NT2/D1 (cell line): ENCODE measurements at regions not wholly inside any gene's neighbourhood (a gene's known extent, or its start where the extent isn't known, plus 50 kb on each side); places are given as distances from the start of the nearest gene placed in this dataset.

Experiments used
- DNase-seq: peaks from one replicate; pipeline ENCODE4 v3.0.0-alpha.2; 2011; ENCODE audit warnings: low read depth, low spot score
- H3K27me3 ChIP-seq: 2 replicates; pipeline ENCODE4 v1.6.0; 2011; ENCODE audit warnings: mild to moderate bottlenecking; ENCODE audit not compliant: insufficient read length, insufficient read depth
- H3K36me3 ChIP-seq: 2 replicates; pipeline ENCODE4 v1.6.1; 2011; ENCODE audit warnings: mild to moderate bottlenecking, low read length, mixed read lengths; ENCODE audit not compliant: insufficient read depth, insufficient read length
- H3K4me1 ChIP-seq: 2 replicates; pipeline ENCODE4 v1.5.1; 2011; ENCODE audit not compliant: insufficient read depth, insufficient read length
- H3K4me3 ChIP-seq: 2 replicates; pipeline ENCODE4 v1.5.1; 2011; ENCODE audit warnings: low read depth; ENCODE audit not compliant: insufficient read length
- H3K9ac ChIP-seq: 2 replicates; pipeline ENCODE4 v1.6.0; 2011; ENCODE audit warnings: low read depth; ENCODE audit not compliant: insufficient read length
- H3K9me3 ChIP-seq: 2 replicates; pipeline ENCODE4 v1.5.1; 2011; ENCODE audit warnings: mild to moderate bottlenecking, low read length; ENCODE audit not compliant: insufficient read depth
- SUZ12 ChIP-seq: IDR thresholded peaks from 2 replicates; pipeline ENCODE4 v1.6.1; 2011; ENCODE audit not compliant: insufficient read length, insufficient read depth; ENCODE audit errors: extremely low read depth
- YY1 ChIP-seq: IDR thresholded peaks from 2 replicates; pipeline ENCODE4 v1.6.1; 2011; ENCODE audit not compliant: insufficient read length, insufficient read depth
- ZNF274 ChIP-seq: IDR thresholded peaks from 2 replicates; pipeline ENCODE4 v1.6.1; 2011; ENCODE audit warnings: mild to moderate bottlenecking, low read depth, low read length

GRCh38 chr5:166899343-166899742, 1392.1 kb upstream of the WWC1 start:
- no peak for DNase-seq
- no peak overlapping the region for H3K9ac ChIP-seq
- H3K27me3 ChIP-seq = no peaks in the 10 kb centered on the region
- H3K9me3 ChIP-seq = no peaks in the 10 kb centered on the region
- no peak for TF ChIP-seq YY1
- TF ChIP-seq SUZ12 = no peak
- TF ChIP-seq ZNF274 = no peak
- H3K4me3 ChIP-seq = no peak overlapping the region
- no peaks in the 10 kb centered on the region for H3K4me1 ChIP-seq
- no peaks in the 10 kb centered on the region for H3K36me3 ChIP-seq

GRCh38 chr5:166904571-166904970, 1386.9 kb upstream of the WWC1 start:
- no peaks in the 10 kb centered on the region for H3K4me1 ChIP-seq
- H3K4me3 ChIP-seq = no peak overlapping the region
- no peaks in the 10 kb centered on the region for H3K36me3 ChIP-seq
- no peak overlapping the region for H3K9ac ChIP-seq
- no peaks in the 10 kb centered on the region for H3K9me3 ChIP-seq
- no peaks in the 10 kb centered on the region for H3K27me3 ChIP-seq
- no peak for TF ChIP-seq SUZ12
- no peak for TF ChIP-seq YY1
- no peak for TF ChIP-seq ZNF274
- no peak for DNase-seq

- no peak for DNase-seq
- no peak for TF ChIP-seq SUZ12
- no peak for TF ChIP-seq ZNF274
- no peak for TF ChIP-seq YY1
- Histone ChIP-seq H3K4me1 (no peaks in the 10 kb centered on the region), H3K36me3 (no peaks in the 10 kb centered on the region), H3K4me3 (no peak overlapping the region), H3K9me3 (no peaks in the 10 kb centered on the region), H3K9ac (no peak overlapping the region), H3K27me3 (no peaks in the 10 kb centered on the region)
These were observed 1384.3 kb upstream of the WWC1 start for GRCh38 chr5:166906991-166907713.

DNA sequence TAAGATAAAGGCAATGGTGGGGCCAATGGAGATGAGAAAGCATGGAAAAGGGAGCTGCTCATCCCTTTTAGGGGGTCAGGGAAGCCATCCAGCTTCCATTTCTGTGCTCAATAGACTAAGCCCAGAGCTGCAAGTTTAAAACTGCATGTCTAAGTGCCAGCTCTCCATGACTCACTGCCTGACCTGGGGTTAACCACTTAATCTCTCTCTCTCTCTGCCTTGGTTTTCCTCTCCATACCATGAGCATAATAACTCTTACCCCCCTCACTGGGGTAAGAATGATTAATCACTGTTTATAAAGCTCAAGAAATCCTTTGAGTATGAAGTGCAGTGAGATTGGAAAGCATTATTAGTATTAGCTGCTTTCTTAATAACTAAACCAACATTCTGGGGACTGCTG, 1382.4 kb upstream of the WWC1 start:
- TF ChIP-seq SUZ12 (no peak), ZNF274 (no peak), YY1 (no peak)
- Histone ChIP-seq H3K9ac (no peak overlapping the region), H3K27me3 (no peaks in the 10 kb centered on the region), H3K4me3 (no peak overlapping the region), H3K9me3 (no peaks in the 10 kb centered on the region), H3K4me1 (no peaks in the 10 kb centered on the region), H3K36me3 (no peaks in the 10 kb centered on the region)
- no peak for DNase-seq

DNA sequence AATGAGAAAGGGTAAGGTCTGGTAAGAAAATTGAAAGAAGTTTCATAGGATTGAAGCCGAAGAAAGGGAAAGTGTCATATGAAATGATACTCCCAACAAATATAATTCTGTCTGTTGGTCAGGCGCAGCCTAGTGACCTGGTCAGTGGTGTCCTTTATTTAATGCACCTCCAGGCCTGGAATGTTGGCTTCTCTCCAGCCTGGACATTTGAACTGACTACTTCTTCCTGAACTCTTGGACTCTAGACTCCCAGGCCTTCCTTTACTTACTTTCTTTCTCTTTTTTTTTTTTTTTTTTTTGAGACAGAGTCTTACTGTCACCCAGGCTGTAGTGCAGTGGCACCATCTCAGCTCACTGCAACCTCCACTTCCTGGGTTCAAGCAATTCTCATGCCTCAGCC, 1381.5 kb upstream of the WWC1 start:
- H3K4me1 ChIP-seq = no peaks in the 10 kb centered on the region
- H3K36me3 ChIP-seq = no peaks in the 10 kb centered on the region
- no peaks in the 10 kb centered on the region for H3K27me3 ChIP-seq
- DNase-seq = no peak
- H3K4me3 ChIP-seq = no peak overlapping the region
- TF ChIP-seq SUZ12 = no peak
- TF ChIP-seq YY1 = no peak
- no peak for TF ChIP-seq ZNF274
- H3K9me3 ChIP-seq = no peaks in the 10 kb centered on the region
- H3K9ac ChIP-seq = no peak overlapping the region

DNA sequence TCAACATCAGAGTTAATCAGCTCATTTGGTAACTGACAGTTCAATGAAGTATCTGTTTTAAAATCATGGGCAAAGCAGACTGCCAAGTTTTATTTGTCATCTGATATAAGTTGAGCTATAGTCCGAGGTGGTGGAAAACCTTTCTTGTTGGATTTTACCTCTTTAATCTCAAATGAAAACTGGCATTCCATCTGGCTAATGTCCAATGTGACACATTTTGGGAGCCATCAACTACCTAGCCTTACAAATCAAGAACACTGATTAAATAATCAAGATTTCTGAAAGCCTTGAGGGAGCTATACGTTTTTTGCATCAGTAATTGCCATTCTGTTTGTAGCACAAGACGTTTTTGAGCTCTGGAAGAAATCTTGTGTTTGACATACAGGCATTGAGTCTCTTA, 1380.5 kb upstream of the WWC1 start:
- H3K4me1 ChIP-seq = no peaks in the 10 kb centered on the region
- no peak overlapping the region for H3K4me3 ChIP-seq
- TF ChIP-seq ZNF274 (no peak), SUZ12 (no peak), YY1 (no peak)
- no peak for DNase-seq
- no peaks in the 10 kb centered on the region for H3K9me3 ChIP-seq
- no peaks in the 10 kb centered on the region for H3K36me3 ChIP-seq
- no peaks in the 10 kb centered on the region for H3K27me3 ChIP-seq
- no peak overlapping the region for H3K9ac ChIP-seq

GRCh38 chr5:166916021-166916420, 1375.4 kb upstream of the WWC1 start:
- Histone ChIP-seq H3K4me1 (no peaks in the 10 kb centered on the region), H3K9ac (no peak overlapping the region)
- TF ChIP-seq YY1 (no peak), ZNF274 (no peak), SUZ12 (no peak)

More at GRCh38 chr5:166916021-166916420, 1375.4 kb upstream of the WWC1 start:
- H3K9me3 ChIP-seq = no peaks in the 10 kb centered on the region
- no peak overlapping the region for H3K4me3 ChIP-seq
- no peak for DNase-seq
- no peaks in the 10 kb centered on the region for H3K27me3 ChIP-seq
- no peaks in the 10 kb centered on the region for H3K36me3 ChIP-seq
